ENCODE measurements at regions not wholly inside any gene's neighbourhood (a gene's known extent, or its start where the extent isn't known, plus 50 kb on each side); places are given as distances from the start of the nearest gene placed in this dataset.

GRCh38 chr2:67668538-67668937 lies 271.4 kb downstream of the ETAA1 start:
- TF ChIP-seq CTCF (IDR thresholded peaks at IDR 0.05) (no peak), POLR2A (IDR thresholded peaks at IDR 0.05) (no peak)

All from lower leg skin (tissue), 3 donors.